HG03064 (cell line): ENCODE measurements at regions not wholly inside any gene's neighbourhood (a gene's known extent, or its start where the extent isn't known, plus 50 kb on each side); places are given as distances from the start of the nearest gene placed in this dataset.

ENCODE experiments used
- ATAC-seq: cut with Tn5 transposase; IDR thresholded peaks from one replicate; pipeline ENCODE4 v1.9.1; 2021; ENCODE audit warnings: low read depth; ENCODE audit not compliant: unreplicated experiment

- no peak for ATAC-seq
These were observed 428.3 kb downstream of the BTBD3 start for GRCh38 chr20:12345978-12346377.

DNA sequence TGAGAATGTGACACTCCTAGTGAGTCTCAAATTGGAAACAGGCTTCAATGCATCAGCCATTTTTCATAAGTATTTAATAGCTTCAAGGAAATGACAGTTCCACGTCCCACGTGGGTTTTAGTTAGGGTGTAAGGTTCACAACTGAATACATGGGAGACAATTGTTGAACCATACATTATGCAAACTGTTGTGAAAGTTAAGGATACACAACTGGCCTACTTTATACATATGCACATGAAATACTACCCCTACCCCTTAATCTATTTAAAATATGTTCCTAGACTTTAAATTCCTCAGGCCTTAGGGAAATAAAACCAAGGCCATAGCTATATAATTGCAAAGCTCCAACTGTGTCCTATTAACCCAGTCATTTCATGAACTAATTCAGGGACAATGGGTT lies 436.1 kb downstream of the BTBD3 start:
- no peak for ATAC-seq

DNA sequence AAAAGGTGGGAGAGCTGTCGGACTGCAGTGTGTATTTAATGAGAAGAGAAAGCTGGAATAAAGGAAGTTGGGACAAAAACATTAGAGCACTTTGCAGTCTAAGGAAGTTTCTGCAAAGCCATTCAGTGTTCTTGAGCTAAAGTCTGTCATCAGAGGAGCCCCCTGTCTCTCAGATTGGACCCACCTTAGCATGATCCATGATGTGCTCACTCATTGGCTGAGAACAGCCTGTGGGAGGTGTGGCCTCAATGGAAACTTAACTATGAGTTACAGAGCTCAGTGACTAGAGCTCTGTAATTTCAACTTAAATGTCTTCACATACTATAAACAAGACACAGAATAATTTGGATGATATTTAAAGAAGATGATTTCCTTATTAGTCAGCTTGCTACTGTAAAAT lies 437.0 kb downstream of the BTBD3 start:
- ATAC-seq: no peak

GRCh38 chr20:12355185-12355584 lies 437.5 kb downstream of the BTBD3 start:
- ATAC-seq: no peak

DNA sequence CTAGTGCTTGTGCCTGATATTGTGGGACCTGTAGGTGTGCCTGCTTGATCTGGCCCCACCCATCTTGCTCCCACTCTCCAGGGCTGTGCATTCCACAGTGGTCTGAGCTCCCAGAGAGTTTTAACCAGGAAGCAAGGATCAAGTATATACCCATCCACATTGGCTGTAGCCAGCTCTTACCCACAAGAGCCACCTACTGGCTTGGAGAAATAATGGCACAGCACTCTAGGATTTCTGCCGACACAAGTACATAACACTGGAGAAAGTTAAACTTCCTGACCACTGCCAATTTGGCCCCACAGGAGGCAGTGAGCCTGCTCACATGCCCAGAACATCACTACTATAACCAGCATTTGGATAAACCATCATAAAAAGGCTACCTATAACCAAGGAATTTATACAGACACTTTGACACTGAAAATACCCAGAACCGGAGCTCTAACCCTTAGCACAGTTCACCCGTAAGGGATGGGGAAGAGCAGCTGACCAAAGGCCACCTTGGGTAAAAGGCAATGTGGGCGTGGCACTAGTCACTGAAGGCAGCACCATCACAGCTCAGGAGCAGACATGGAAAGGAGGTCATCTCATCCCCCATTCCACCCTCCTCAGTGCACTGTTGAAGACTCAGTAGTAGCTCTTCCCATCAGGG lies 440.4 kb downstream of the BTBD3 start:
- ATAC-seq: no peak

DNA sequence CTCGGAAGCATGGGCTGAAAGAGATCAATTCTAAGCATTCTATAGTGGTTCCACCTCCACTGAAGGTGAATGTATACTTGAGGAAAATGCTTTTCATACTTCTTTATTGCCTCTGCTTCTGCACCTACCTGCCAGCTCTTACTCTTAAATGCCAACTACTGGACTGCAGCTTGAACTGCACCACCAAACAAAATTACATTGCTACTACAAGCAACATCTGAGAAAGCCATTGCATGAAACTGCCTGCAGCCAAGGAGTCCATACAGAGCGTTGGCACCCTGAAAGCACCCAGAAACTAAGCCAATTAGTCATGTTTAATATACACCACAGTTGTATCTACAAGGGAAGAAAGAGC lies 440.9 kb downstream of the BTBD3 start:
- ATAC-seq: no peak

DNA sequence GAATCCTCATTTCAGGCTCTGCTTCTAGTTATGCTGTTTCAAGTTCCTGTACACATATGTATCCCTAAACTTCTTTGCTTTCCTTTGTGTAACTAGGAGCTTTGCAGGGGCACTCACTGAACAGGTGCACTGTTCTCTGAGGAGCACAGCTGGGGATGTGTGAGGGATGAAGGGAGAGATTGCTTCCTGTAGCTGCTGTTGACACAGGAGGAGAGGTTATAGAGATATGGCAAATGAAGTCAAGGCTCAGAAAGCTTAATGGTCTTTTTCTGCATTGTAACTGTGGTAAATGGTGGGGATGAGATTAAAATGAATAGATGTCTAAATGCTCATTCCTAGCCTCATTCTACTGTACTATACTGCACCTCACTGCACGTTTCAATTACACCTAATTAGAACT lies 454.3 kb downstream of the BTBD3 start:
- ATAC-seq: no peak

- ATAC-seq: no peak
These were observed 454.9 kb downstream of the BTBD3 start for GRCh38 chr20:12372557-12372956.

DNA sequence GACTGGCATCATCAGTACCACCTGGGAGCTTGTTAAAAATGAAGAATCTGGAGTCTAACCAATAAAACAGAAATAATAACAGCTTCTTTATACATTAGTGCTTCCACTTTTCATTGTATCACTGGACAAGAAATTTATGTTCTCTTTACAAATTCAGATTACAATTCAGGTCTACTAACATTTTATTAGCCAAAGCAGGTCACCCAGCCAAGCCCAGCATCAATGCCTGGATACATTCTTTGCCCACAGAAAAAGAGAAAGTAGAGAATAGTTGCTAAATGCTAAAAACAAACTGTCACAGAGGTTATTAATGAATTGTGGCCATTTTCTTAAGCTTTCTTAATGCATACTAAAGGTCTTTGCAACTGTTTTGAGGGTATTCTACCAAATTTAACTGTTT lies 458.3 kb downstream of the BTBD3 start:
- no peak for ATAC-seq

GRCh38 chr20:12383821-12384220 lies 466.1 kb downstream of the BTBD3 start:
- ATAC-seq: no peak

DNA sequence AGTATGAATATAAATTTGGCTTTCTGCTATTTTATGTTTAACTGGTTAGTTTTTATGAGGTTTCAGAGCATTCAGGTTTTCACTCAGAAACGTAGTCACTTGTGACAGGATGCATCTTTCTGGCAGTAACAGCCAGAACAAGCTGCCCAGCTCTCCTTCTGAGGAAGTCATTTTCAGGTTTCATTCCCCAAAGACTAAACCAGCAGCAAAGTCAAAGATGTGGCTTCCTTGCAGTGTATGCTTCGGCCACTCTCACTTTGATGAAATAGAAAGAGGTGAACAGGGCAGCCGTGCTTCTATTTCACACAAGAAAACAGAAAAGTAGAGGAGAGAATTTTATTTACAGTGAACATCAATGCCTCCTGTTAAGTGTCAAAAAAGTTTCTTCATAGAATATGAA lies 469.1 kb downstream of the BTBD3 start:
- ATAC-seq: no peak

DNA sequence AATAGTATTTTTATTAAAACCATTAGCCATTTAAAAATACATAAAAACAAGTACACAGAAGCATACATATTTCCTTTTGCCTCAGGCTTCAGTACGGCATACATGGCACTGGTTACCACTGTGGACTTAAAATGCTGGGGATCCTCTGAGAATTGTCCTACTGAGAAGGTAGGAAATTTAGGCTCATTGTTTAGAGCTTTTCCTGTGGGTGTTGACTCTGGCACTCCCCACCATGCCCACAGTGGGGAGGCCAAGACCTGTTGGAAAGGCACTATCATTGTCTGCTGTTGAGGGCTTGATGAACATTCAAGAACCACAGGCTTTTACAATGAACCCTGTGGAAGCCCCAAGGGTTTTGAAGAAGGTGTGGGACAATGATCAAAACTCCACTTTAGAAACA lies 473.4 kb downstream of the BTBD3 start:
- ATAC-seq: no peak

DNA sequence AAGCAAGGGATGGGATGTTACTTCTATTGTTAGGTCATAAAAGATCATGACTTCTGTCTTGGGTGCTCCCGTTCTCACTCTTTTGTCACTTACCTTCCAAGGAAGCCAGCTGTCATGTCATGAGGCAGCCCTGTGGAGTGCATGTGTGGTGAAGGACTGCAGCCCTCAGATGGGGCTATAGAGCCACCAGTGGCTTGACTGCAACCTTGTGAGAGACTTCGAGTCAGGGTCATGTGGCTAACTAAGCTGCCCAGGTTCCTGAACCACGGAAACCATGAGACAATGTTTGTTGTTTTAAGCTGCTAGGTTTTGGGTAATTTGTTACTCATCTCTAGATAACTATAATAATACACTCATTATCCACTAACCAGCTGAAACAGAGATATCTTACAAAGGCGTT lies 477.1 kb downstream of the BTBD3 start:
- no peak for ATAC-seq

GRCh38 chr20:12395353-12395752 lies 477.7 kb downstream of the BTBD3 start:
- ATAC-seq: no peak

DNA sequence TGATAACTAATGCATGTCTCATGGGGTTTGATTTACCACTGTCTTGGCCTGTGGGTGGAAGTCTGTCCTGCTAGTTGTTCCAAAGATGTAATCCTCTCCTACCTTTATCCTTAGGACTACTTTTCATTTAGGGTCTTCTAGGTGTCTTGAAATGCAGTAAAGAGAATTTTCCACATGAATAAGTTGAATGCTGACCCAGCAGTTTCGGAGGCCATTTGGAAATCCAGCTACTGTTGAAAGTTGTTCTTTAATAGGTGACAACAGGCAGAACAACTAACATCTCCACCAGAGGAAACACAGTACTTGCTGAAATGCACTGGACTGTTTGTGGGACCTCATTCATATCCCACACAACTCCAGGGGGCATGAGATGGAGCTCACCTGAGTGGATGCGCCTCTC lies 478.1 kb downstream of the BTBD3 start:
- no peak for ATAC-seq

GRCh38 chr20:12399110-12399836 lies 481.6 kb downstream of the BTBD3 start:
- no peak for ATAC-seq

DNA sequence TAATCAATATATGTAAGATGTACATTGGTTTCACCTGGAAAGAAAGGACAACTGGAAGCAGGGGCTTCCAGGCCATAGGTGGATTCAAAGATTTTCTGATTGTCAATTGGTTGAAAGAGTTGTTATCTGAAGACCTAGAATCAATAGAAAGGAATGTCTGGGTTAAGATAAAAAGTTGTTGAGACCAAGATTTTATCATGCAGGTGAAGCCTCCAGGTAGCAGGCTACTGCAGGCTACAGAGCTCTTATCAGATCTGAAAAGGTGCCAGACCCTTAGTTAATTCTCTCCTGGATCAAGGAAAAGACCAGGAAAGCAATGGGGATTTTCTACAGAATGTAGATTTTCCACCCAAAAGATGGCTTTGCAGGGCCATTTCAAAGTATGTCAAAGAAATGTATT lies 487.2 kb downstream of the BTBD3 start:
- ATAC-seq: no peak

DNA sequence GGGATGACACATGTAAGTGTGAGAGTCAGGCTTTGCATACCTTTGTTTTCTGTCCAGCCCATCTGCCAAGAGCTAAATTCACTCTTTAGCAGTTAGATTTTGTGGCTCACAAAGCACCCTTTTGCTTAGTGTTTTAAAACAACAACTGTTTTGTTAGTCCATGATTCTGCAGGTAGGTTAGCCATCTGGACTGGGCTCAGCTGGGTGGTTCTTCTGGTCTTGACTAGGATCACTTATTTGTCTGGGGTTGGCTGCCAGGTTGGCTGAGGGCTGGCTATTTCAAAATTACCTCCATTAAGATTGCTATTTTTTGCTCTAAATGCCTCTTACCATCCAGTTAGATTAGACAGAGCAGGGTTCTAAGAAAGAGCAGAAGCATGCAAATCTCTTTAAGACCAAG lies 489.3 kb downstream of the BTBD3 start:
- ATAC-seq: no peak

DNA sequence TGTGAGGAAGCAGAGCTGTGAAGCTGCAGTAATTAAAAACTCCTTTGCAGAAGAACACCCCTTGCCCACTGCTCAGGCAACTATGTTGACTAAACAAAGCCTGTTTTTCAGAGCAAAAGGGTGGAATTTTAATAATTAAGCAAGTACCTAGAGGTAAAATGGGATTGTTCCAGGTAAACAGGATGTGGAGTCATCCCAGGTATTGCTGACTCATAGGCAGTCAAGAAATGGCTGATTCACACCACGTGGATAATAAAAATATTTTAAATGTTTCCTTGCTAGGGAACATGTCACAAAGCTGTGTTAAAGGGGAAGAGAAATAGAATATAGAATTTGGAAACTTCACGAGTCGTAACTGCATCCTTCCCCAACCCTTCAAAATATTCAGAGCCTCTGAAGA lies 491.8 kb downstream of the BTBD3 start:
- ATAC-seq: no peak

- no peak for ATAC-seq
These were observed 493.1 kb downstream of the BTBD3 start for GRCh38 chr20:12410783-12411182.

DNA sequence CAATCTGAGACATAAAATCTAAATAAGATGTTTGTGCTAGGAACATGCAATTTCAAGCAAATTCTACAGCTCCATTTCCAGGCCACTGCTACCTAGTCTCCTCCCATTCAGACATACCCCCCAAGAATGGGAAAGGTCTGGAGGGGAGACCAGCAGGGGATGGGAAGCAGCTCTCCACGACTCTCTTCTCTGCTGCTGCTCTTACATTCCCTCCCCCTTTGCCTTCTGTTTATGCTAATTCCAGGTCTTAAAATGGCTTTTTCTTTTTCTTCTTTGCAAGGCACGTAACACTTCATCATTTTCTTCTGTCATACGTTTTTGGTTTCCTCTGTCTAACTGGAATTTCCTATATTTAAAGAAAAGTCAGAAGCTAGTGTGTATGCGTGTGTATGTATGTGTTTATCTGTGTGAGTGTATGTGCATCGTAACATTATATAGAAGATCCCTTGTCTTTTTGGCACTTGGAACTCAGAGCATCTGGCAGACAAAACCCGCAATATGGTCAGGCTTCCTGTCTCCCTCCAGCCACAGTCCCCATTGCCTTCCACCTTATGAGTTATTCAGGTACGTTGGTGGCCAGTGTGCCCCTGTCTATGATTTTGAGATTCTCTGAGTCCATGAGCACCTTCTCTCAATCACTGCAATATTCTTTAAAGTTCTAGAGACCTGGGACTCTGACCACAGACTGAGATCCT lies 493.7 kb downstream of the BTBD3 start:
- no peak for ATAC-seq

DNA sequence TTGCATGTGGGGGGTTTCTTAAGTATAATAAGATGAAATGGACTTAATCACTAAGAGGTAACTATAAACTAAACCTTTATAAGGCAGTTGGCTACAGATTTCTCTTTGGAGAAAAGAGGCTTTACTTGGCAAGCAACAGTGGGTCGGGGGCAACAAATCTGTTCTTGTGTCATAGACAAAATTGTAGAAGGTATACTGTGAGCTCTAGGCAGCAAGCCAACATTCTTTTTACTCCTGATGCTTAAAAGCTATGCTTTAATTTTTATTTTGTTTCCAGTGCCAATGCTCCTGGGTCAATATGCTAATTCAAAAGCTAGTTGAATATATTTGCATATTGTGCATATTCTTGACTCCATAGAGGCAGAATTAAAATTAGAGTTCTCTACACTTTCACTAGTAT lies 495.4 kb downstream of the BTBD3 start:
- no peak for ATAC-seq
